Neutrophil (primary cell): ENCODE measurements at regions not wholly inside any gene's neighbourhood (a gene's known extent, or its start where the extent isn't known, plus 50 kb on each side); places are given as distances from the start of the nearest gene placed in this dataset.

ENCODE experiments used
- H3K27ac ChIP-seq: fragments of 200-600 bp; sonication (generic); 2 replicates; pipeline ENCODE4 v1.5.1; 2016; ENCODE audit warnings: mild to moderate bottlenecking, moderate library complexity
- H3K27me3 ChIP-seq: fragments of 200-600 bp; sonication (generic); 2 replicates; pipeline ENCODE4 v1.6.0; 2016; ENCODE audit warnings: mild to moderate bottlenecking
- H3K36me3 ChIP-seq: fragments of 200-600 bp; sonication (generic); 2 replicates; pipeline ENCODE4 v1.5.1; 2017
- H3K4me1 ChIP-seq, 2 experiments: fragments of 200-600 bp in 1 of 2; sonication (generic) in 1 of 2; 1 replicate in 1 of 2; 2 replicates in 1 of 2; pipeline versions ENCODE4 v1.5.1 to v1.6.1; 2013 to 2016; ENCODE audit warnings: low read depth in 1 of 2, low read length in 1 of 2, mild to moderate bottlenecking in 1 of 2, moderate library complexity in 1 of 2; ENCODE audit not compliant: control insufficient read depth in 1 of 2, insufficient read depth in 1 of 2
- H3K4me3 ChIP-seq, 2 experiments: fragments of 200-600 bp in 1 of 2; sonication (generic) in 1 of 2; 1 replicate in 1 of 2; 2 replicates in 1 of 2; pipeline ENCODE4 v1.5.1; 2013 to 2016; ENCODE audit warnings: low read depth in 1 of 2, low read length in 1 of 2, mild to moderate bottlenecking in 1 of 2, moderate library complexity in 1 of 2
- H3K9me3 ChIP-seq: fragments of 200-600 bp; sonication (generic); 2 replicates; pipeline ENCODE4 v1.5.1; 2016
- CTCF ChIP-seq: fragments of 200-600 bp; sonication (generic); IDR thresholded peaks from 2 replicates; pipeline ENCODE4 v1.5.1; 2016; ENCODE audit warnings: antibody characterized with exemption

GRCh38 chr20:12316794-12317193 is 399.1 kb downstream of the BTBD3 start:
- no peaks in the 10 kb centered on the region for H3K4me1 ChIP-seq
- H3K27me3 ChIP-seq: no peaks in the 10 kb centered on the region
- no peak for TF ChIP-seq CTCF
- H3K4me3 ChIP-seq: no peak overlapping the region
- no peaks in the 10 kb centered on the region for H3K9me3 ChIP-seq
- no peaks in the 10 kb centered on the region for H3K36me3 ChIP-seq
- no peak overlapping the region for H3K27ac ChIP-seq

- Histone ChIP-seq H3K27ac (no peak overlapping the region), H3K36me3 (no peaks in the 10 kb centered on the region), H3K4me1 (no peaks in the 10 kb centered on the region), H3K4me3 (no peak overlapping the region), H3K27me3 (no peaks in the 10 kb centered on the region), H3K9me3 (no peaks in the 10 kb centered on the region)
- TF ChIP-seq CTCF: no peak
Observed at GRCh38 chr20:12317433-12317832, 399.7 kb downstream of the BTBD3 start.

GRCh38 chr20:12318043-12318442 is 400.4 kb downstream of the BTBD3 start:
- no peaks in the 10 kb centered on the region for H3K27me3 ChIP-seq
- H3K4me1 ChIP-seq: no peaks in the 10 kb centered on the region
- H3K36me3 ChIP-seq: no peaks in the 10 kb centered on the region
- no peaks in the 10 kb centered on the region for H3K9me3 ChIP-seq
- TF ChIP-seq CTCF: no peak
- H3K27ac ChIP-seq: no peak overlapping the region
- no peak overlapping the region for H3K4me3 ChIP-seq

- Histone ChIP-seq H3K4me3 (no peak overlapping the region), H3K27ac (no peak overlapping the region), H3K36me3 (no peaks in the 10 kb centered on the region), H3K9me3 (no peaks in the 10 kb centered on the region), H3K27me3 (no peaks in the 10 kb centered on the region), H3K4me1 (no peaks in the 10 kb centered on the region)
- TF ChIP-seq CTCF: no peak
Observed at GRCh38 chr20:12321736-12322135, 404.0 kb downstream of the BTBD3 start.

- H3K4me1 ChIP-seq: no peaks in the 10 kb centered on the region
- no peaks in the 10 kb centered on the region for H3K36me3 ChIP-seq
- H3K4me3 ChIP-seq: no peak overlapping the region
- TF ChIP-seq CTCF: no peak
- no peaks in the 10 kb centered on the region for H3K9me3 ChIP-seq
- H3K27me3 ChIP-seq: no peaks in the 10 kb centered on the region
- no peak overlapping the region for H3K27ac ChIP-seq
Observed at GRCh38 chr20:12327205-12327604, 409.5 kb downstream of the BTBD3 start.

- Histone ChIP-seq H3K27me3 (no peaks in the 10 kb centered on the region), H3K9me3 (no peaks in the 10 kb centered on the region), H3K36me3 (no peaks in the 10 kb centered on the region), H3K4me1 (no peaks in the 10 kb centered on the region), H3K4me3 (no peak overlapping the region), H3K27ac (no peak overlapping the region)
- no peak for TF ChIP-seq CTCF
Observed at GRCh38 chr20:12331236-12331635, 413.5 kb downstream of the BTBD3 start.
